RPMI8226 (cell line): ENCODE measurements at regions not wholly inside any gene's neighbourhood (a gene's known extent, or its start where the extent isn't known, plus 50 kb on each side); places are given as distances from the start of the nearest gene placed in this dataset.
A peak's percentile ranks its signal among the peaks of the same experiment; 100 is the strongest.
"Not testable (repeated sequence)": the region's sequence is repeated elsewhere in the genome, so short reads cannot be mapped to it uniquely, and the experiment has no call there.

Source experiments
- DNase-seq: peaks from one replicate; pipeline ENCODE4 v3.0.0-alpha.2; 2015

DNA sequence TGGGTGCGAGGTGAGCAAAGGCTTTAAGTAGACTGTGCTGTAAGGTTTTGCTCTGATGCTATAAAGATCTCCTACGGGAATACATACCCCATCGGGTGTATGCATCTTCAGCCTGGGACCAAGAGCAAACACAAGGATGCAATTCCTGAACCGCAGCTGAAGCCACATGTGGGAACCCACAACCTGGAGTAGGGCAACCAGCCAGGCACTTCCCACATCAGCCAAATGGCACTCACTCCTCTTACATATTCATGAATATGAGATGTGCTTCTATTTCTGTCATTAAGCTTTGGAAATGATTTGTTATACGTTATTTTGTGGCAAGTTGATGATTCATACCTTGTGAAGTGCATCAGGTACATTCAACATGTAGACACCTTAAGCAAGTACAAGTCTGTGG, 619.2 kb downstream of the C6orf118 start:
- no peak for DNase-seq

DNA sequence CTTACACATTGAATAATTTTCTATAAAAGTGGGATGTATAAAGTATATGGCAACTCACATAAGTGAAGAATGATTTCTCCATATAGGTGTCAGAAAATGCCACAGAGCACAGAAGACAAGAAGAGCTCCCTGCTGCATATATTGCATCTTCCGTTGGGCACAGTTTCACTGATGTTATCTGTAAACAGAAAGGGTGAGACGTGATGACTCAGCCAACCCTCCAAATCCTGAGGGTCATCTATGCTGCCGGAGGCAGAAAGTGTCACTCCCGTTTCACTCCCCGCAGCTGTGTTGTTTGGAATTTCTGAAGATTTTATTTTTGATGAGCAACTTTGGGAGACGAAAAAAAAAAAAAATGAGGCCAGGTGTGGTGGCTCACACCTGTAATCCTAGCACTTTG, 644.1 kb downstream of the C6orf118 start:
- DNase-seq = no peak

DNA sequence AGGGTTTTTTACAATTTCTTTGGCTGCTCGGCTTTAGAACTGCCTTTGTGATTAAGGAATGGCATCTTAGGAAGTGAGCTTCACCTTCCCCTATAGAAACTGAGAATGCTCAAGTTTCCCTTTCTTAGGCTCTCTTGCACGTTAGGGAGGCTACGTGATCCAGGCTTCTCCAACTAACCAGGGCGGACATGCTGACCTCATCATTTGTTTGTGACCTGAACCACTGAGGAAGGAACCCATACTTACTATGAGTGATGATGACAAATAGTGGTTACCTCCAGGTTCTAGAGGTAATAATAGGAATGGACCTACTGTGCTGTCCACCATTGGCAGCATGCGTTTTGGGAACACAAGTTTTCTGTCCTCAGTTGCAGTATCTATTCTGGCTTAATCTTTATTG, 645.8 kb downstream of the C6orf118 start:
- no peak for DNase-seq

DNA sequence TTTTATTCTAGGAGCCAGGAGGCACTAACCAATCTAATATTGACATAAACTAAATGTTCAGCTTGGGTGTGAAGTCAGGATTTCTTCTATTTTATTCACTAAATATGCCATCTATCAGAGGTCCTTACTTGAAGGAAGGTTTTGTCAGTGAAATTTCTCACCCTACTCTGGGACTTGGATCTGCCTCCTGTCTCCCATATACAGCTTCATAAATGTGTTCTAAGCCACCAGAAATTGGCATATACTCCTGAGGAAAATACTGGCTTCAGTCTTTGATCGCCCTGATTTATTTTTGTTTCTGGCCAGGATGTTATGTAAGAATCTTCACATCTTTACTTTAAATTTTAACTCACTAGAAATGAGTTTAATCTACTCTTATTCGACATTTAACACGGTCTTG, 647.7 kb downstream of the C6orf118 start:
- no peak for DNase-seq

DNA sequence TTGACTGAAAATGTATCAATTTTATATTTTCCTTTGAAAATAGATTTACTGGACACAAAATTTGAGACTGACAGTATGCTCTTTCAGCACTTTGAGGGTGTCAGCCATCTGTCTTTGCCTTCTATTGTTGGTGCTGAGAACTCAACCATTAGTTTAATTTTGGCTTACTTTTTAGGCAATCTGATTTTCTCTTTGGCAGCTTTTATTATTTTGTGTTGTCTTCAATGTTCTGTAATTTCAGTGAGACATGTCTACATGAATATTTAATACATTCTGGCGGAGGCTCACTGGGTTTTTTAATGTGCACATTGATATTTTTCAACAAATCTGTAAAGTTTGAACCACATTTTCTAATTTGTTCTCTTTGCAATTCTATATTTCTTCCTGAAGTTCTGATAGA, 648.6 kb downstream of the C6orf118 start:
- no peak for DNase-seq

DNA sequence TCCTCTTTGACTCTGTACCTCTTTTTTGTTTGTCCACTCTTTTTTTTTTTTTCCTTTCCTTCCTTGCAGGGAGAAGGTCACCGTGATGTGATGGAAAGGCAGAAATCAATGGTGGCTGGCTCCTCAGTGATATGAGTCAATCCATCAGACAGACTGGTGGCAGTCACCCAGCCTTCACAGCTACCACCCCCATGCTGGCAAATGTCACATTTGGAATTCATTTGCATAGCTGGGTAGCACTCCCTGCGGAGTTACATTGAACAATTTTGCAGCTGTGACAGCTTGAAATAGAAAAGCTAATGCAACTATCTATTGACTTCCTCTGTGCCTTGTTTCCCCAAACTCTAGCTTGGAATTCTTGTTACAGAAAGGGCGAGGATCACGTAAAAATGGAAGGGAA, 668.4 kb downstream of the C6orf118 start:
- peak; percentile 26 for DNase-seq

DNA sequence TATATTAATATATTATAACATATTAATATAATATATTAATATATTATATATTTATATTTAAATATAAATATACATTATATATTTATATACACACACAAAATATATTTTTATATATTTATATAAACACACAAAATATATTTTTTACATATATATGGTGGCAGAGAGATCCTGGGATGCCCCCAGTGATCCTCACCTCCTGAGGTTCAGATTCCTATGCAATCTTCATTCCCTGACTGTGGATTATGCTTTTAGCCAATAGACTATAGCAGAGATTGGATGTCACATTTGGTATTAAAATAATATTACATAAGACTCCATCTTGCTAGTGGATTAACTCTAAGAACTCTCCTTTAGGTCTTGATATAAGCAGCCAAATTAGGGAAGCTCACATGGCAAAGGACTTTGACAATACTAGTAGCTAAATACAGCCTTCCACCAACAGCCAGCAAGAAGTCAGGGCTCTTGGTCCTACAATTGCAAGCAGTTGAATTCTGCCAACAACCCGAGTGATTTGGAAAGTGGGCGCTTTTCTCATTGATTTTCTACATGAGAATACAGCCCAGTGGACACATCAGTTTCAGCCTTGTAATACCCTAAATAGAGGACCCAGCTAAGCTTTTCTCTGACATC, 681.0 kb downstream of the C6orf118 start:
- no peak for DNase-seq

DNA sequence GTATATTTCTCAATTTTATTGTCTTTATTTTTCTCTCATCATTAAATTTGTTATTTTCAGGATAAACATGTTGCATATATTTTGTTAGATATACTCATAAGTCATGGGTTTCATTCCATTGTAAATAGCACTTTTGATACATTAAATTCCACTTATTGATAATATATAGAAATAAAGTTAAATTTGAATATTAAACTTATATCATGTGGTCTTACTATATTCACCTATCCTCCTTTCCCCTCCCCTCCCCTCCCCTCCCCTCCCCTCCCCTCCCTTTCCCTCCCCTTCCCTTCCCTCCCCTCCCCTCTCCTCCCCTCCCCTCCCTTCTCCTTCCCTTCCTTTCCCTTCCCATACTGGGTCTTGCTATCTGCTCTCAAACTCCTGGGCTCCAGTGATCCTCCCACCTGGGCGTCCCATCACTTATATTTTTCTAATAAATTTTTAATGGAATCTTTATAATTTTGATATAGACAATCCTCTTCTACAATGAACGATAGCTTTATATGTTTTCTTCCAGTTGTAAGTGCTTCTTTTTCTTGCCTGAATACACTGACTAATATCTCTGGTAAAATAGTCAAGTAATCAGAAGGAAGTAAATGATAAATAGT, 692.4 kb downstream of the C6orf118 start:
- DNase-seq = no peak

DNA sequence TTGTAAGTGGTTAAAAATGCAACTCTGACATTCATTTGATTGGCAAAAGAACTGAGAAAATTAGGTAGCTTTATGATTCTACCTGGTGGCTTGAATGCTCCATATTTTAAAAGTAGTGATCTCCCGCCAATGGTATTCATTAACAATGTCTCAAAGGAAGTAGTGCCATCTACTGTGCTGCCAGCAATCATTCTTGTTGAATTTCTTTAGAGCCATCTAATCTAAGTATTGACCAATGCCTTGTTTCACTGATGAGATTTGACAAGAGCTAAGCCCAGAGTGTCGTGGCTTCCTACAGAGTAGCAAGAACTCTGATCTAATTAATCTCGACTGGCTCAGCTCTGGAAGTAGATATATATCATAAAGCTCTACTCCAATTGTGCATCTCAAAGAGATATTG, 696.7 kb downstream of the C6orf118 start:
- peak; percentile 4 for DNase-seq

DNA sequence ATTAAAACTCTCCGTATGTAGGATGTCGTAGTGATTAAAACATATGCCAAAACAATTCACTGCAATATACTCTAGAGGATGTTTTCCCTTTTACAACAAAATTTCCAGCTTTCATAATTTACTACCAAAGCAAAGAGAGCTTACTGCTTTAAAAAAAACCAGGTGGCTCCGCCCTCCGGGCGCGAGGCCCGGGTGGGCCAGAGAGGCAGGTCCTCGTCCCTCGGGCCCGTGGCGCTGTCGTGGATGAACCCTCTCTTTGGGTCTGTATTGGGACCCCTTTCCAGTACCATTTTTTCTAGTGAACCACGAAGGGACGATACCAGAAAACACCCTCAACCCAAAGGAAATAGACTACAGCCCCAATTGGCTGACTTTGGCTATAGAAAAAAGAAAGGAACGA, 698.5 kb downstream of the C6orf118 start:
- not testable (repeated sequence) for DNase-seq

DNA sequence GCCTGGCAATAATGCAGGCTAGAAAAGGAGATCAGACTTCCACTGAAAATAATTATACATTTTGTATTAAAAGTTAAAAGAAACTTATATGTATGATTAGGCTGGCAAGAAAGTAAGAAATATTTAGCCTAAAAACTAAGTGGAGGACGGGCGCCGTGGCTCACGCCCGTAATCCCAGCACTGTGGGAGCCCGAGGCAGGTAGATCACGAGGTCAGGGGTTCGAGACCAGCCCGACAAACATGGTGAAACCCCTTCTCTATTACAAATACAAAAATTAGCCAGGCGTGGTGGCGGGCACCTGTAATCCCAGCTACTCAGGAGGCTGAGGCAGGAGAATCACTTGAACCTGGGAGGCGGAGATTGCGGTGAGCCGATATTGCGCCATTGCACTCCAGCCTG, 707.0 kb downstream of the C6orf118 start:
- DNase-seq = not testable (repeated sequence)

DNA sequence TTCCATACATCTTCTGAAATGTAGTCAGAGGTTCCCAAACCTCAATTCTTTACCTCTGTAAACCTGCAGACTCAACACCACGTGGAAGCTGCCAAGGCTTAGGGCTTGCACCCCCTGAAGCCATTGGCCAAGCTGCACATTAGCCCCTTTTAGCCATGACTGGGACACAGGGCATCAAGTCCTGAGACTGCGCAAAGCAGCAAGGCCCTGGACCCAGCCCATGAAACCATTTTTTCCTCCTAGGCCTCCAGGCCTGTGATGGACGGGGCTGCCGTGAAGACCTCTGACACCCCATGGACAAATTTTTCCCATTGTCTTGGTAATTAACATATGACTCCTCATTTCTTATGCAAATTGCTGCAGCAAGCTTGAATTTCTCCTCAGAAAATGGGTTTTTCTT, 727.8 kb downstream of the C6orf118 start:
- DNase-seq = no peak

DNA sequence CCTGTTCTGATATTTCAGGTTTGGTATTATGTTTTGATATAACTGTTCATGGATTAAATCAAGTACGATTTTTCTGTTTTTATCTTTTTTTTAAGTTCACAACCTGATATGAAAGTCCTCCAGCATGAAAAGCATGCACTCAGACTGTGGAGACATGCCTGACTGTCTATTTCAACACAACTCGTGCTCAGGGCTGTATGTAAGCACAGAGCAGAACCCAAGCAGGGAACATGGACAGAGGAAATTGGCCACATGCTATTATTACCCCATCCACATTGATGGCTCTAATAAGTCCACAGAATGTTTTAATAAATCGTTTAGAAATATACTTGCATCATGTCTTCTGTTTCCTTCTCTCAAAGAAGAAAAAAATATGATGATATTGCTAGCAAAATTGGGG, 730.4 kb downstream of the C6orf118 start:
- DNase-seq = no peak

DNA sequence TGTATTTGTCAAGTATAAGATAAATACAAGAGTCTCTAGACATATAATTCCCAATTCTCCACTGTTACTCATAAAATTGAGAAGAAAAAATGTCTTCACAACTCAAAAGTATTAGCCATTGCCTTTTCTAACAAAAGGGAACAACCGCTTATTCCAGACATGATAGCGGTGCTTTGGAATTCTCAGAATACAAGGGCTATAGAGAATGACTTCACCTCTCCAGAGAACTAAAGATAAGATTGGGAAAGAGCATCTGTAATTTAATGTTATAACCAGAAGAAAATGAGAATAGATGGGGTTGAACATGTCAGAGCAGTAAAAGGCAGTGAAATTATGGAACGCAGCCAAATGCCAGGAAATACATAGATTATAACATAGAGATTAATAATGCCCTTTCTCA, 730.8 kb downstream of the C6orf118 start:
- DNase-seq = no peak

DNA sequence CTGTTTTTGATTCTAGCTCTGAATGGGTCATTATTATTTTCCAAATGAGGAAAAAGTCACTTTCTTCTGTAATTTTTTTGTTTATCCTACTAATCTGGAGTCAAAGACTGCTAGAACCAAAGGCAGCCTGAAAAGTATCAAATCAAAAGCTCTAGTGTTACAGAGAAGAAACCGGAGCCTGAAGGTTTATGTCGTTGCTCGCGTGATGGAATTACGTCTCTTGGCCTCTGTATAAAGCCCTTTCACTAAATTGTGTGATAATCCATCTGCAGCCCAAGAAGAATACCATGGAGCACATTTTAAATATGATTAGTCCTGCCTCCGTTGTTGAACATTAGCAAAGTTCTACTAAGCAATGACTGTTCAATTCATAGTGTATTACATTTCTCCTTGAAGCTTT, 738.6 kb downstream of the C6orf118 start:
- DNase-seq = no peak

DNA sequence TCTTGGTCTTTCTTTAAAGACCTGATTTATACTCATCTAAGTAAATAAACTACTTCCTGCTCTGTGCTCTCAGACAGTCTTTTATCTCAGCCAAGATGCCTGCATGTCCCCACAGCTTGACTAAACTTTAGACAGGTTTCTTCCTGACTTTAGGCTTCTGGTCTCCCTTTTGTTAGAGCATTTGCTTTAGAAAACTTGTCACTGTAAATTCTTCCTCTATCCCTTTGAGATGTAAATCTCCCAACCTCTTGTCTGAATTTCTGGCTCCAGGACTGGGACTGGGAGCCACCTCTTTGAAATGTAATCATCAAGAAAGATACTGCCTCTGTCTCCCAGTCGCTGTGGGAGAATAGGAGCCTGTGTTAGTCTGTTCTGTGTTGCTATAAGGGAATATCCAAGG, 739.9 kb downstream of the C6orf118 start:
- no peak for DNase-seq

DNA sequence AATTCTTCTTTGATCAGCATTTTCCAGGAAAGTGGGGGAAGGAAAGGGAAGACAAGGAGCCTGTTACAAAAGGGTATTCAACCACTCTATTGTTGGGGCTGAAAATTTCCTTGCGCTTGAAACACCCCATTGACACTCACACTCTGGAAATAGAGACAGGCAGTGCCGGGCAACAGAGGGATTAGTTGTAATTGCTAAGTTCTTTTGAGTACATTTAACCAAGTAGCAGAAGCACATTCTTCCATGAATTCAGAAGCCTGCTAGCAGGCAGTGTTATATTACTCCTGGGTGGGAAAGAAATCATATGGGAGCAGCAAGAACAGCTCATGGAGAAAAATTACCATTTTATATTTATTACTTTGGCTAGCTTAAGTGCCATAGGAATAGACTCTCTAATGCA, 745.5 kb downstream of the C6orf118 start:
- no peak for DNase-seq

DNA sequence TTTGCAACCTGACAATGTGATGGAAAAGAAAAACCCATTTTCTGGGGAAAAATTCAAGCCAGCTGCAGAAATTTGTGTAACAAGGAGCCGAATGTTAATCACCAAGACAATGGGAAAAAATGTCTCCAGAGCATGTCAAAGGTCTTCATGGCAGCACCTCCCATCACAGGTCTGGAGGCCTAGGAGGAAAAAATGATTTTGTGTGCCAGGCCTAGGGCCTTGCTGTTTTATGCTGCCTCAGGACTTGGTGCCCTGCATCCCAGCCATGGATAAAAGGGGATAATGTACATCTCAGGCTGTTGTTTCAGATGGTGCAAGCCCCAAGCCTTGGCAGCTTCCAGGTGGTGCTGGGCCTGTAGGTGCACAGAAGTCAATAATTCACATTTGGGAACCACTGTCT, 747.7 kb downstream of the C6orf118 start:
- DNase-seq = no peak

DNA sequence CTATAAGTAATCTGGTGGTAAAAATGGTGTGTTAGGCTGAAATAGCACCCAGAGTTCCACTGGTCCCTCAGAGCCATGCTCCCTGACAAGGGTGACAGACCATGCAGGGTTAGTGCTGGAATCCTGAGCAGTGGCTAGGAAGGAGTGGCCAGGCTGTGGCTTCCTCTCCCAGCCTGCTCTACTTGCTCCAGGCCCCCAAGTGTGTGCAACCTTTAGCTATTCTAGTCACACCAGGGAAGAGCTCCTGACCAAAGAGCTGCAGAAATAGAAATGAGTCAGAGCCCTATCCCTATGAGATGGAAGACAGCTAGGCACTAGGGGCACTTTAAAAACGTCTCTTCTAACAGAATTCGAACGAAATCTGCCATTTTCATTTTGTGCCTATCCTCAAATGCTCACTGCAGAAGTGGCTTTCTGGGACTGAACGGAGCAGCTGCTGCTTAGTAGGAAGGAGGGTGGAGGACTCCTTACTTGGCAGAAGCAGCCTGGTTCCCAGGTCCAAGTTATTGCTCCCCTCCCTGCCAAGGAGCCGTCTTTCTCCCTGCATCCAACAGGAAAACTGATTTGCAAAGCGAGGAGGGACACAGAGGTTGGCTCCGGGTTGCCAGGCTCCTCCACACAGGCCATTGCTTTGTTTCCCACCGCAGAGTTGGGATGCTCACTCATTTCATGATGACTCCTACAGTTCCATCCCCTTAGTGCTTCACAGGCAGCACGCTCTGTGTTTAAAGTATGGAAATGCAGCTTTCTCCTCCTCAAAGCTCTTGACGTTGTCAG, 754.5 kb downstream of the C6orf118 start:
- DNase-seq = no peak

DNA sequence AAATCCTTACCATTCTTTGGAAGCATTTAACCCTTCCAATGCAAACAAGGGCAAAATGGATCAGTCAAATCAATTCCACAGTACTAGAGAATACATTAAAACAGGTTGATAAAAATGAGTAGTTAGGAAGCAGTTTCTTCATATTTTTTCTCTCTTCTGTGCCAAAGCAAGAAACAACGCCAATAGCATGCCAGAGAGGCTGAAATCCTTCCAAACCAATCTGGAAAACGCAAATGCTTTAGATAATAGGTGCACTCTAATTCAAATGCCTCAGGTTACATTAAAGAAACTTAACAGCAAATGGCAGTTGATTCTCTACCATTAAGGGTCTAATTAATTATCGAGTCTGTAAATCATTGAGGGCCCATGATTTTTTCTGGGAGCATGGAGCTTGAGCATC, 755.2 kb downstream of the C6orf118 start:
- no peak for DNase-seq

DNA sequence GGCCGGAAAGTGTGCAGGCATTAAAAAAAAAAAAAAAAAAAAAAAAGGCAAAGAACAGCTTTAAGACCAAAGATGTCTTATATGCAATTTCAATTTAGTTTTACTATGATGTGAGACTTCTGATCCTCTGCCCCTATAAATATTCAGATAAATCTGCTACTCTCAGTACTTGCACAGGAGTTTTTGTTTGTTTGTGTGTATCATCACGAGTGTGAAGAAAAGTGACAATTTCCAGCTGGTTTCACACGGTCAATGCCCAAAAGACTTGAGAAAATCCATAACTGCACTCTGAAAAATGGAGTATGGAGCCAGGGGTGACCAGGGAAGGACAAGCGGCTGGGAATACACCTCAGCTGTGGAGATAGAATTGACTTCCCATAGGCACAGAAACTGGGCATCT, 757.7 kb downstream of the C6orf118 start:
- no peak for DNase-seq

DNA sequence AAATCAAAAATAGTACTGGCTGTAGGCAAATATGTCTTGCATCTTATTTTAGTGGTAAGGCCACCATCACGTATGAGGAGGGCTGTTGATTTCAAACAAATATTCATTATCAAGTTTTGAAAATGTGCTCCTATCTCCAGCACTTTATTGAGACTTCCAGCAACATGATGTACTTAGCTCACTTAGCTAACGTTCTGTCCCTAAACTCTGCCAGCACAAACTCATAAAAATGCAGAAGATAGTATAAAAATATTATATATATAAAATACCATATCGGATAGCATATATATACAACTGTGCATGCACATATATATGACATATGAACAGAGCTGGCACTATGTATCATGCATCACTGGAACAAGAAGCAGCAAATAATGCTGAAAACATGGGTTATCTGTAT, 762.3 kb downstream of the C6orf118 start:
- no peak for DNase-seq

DNA sequence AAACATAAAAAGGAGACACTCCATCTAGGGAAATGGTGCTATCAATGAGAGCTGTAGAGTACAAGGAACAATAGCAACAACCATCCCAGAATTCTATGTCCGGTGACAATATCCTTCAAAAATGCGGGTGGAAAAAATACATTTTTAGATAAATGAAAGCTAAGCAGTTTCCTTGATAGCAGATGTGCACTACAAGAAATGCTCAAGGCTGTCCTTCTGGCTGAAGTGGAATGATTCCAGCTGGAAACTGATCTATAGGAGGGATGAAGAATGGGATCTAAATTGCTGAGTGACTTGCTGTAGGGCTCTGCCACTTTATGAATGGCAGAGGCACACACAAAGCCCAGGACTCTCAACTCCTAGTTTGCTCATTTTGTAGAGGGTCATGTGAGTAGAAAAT, 763.1 kb downstream of the C6orf118 start:
- no peak for DNase-seq

DNA sequence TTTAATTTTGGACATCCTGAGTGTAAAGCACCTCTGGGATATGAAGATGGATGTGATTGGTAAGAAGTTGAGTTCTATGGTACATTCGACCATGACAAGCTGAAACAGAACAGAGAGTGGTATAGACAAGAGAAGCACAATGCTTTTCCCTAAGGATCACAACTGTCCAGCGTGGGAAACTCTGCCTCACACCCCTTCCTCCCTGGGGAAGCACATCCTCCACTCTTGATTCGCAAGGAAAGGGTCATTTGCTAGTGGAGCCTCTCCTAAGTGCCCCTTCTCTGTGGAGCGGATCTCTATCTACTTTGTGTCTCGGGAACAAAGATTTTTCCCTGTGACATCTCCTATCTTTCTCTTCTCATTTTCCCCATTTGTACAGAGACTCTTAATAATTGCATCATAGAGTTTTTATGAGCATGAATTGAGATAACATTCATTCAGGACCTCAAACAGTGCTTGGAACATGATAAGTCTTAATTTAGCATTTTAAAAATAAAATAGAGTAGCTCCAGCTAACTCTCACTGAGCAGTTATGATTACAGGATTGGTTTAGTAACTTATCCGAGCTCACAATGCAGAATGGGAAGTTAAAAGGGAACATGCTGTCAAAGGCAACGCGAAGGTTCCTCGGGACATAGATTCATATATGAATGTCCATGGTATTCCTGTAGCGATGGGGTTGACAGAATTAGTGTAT, 775.2 kb downstream of the C6orf118 start:
- no peak for DNase-seq
